OCI-LY1 (cell line): ENCODE measurements at regions not wholly inside any gene's neighbourhood (a gene's known extent, or its start where the extent isn't known, plus 50 kb on each side); places are given as distances from the start of the nearest gene placed in this dataset.

Experiments used
- CTCF ChIP-seq: fragments of 200-600 bp; sonication (generic), shearing (Covaris generic); IDR thresholded peaks from 2 replicates; pipeline ENCODE4 v1.5.1; 2017; ENCODE audit warnings: mild to moderate bottlenecking, antibody characterized with exemption, low read length, moderate library complexity, mixed read lengths
- EZH2 ChIP-seq: fragments of 200-600 bp; sonication (generic), shearing (Covaris generic); IDR thresholded peaks from 2 replicates; pipeline ENCODE4 v1.8.0; 2017; ENCODE audit warnings: borderline replicate concordance, mixed run types, mild to moderate bottlenecking, antibody characterized with exemption, low read length, moderate library complexity, mixed read lengths

GRCh38 chr16:86786994-86787393 is 208.6 kb downstream of the FOXL1 start:
- no peak for TF ChIP-seq EZH2
- no peak for TF ChIP-seq CTCF
